OCI-LY1 (cell line): ENCODE measurements at regions not wholly inside any gene's neighbourhood (a gene's known extent, or its start where the extent isn't known, plus 50 kb on each side); places are given as distances from the start of the nearest gene placed in this dataset.

Experiments
- H2AFZ ChIP-seq: fragments of 200-600 bp; sonication (generic), shearing (Covaris generic); 2 replicates; pipeline ENCODE4 v1.6.0; 2014; ENCODE audit warnings: antibody characterized with exemption, mild to moderate bottlenecking, low read length
- H3F3A ChIP-seq: fragments of 200-600 bp; sonication (generic), shearing (Covaris generic); 2 replicates; pipeline ENCODE4 v1.6.0; 2014; ENCODE audit warnings: mild to moderate bottlenecking, antibody characterized with exemption, low read length, moderate library complexity; ENCODE audit not compliant: insufficient read depth
- H3K27ac ChIP-seq: fragments of 200-600 bp; sonication (generic); 2 replicates; pipeline ENCODE4 v1.5.1; 2014; ENCODE audit warnings: low read length, mixed run types, mild to moderate bottlenecking, low read depth; ENCODE audit not compliant: poor library complexity, severe bottlenecking
- H3K27me3 ChIP-seq: fragments of 200-600 bp; sonication (generic); 2 replicates; pipeline ENCODE4 v1.6.0; 2014; ENCODE audit warnings: antibody characterized with exemption, mild to moderate bottlenecking, low read length, moderate library complexity; ENCODE audit not compliant: insufficient read depth
- H3K36me3 ChIP-seq: fragments of 200-600 bp; sonication (generic); 2 replicates; pipeline ENCODE4 v1.6.1; 2014; ENCODE audit warnings: mild to moderate bottlenecking, antibody characterized with exemption, low read length, moderate library complexity, mixed read lengths; ENCODE audit not compliant: insufficient read depth
- H3K4me1 ChIP-seq: fragments of 200-600 bp; sonication (generic); 2 replicates; pipeline ENCODE4 v1.5.1; 2014; ENCODE audit warnings: mild to moderate bottlenecking, low read length, moderate library complexity; ENCODE audit not compliant: insufficient read depth, severe bottlenecking
- H3K4me2 ChIP-seq: fragments of 200-600 bp; sonication (generic), shearing (Covaris generic); 2 replicates; pipeline ENCODE4 v1.6.1; 2014; ENCODE audit warnings: low read length
- H3K4me3 ChIP-seq: fragments of 200-600 bp; sonication (generic); 2 replicates; pipeline ENCODE4 v1.5.1; 2014; ENCODE audit warnings: low read length, low read depth, mild to moderate bottlenecking, mixed read lengths; ENCODE audit not compliant: poor library complexity, severe bottlenecking
- H3K79me2 ChIP-seq: fragments of 200-600 bp; shearing (Covaris generic); 2 replicates; pipeline ENCODE4 v1.6.1; 2016; ENCODE audit warnings: mixed run types, low read length, mixed read lengths; ENCODE audit not compliant: insufficient read depth
- H3K9ac ChIP-seq: fragments of 200-600 bp; sonication (generic), shearing (Covaris generic); 2 replicates; pipeline ENCODE4 v1.6.1; 2014; ENCODE audit warnings: mild to moderate bottlenecking, low read length, mixed read lengths
- H3K9me2 ChIP-seq: fragments of 200-600 bp; sonication (generic), shearing (Covaris generic); 2 replicates; pipeline ENCODE4 v1.6.1; 2014; ENCODE audit warnings: low read depth, mild to moderate bottlenecking, low read length, mixed read lengths
- H3K9me3 ChIP-seq: fragments of 200-600 bp; shearing (Covaris generic); 2 replicates; pipeline ENCODE4 v1.6.1; 2014; ENCODE audit warnings: low read length, mixed read lengths
- H4K20me1 ChIP-seq: fragments of 200-600 bp; sonication (generic), shearing (Covaris generic); 2 replicates; pipeline ENCODE4 v1.6.0; 2016; ENCODE audit warnings: mild to moderate bottlenecking, low read length; ENCODE audit not compliant: insufficient read depth
- EZH2 ChIP-seq: fragments of 200-600 bp; sonication (generic), shearing (Covaris generic); IDR thresholded peaks from 2 replicates; pipeline ENCODE4 v1.8.0; 2017; ENCODE audit warnings: borderline replicate concordance, mixed run types, mild to moderate bottlenecking, antibody characterized with exemption, low read length, moderate library complexity, mixed read lengths
- TF ChIP-seq, protein P1 (sequence below): fragments of 200-600 bp; sonication (generic), shearing (Covaris generic); IDR thresholded peaks from 2 replicates; pipeline ENCODE4 v1.5.1; 2017; ENCODE audit warnings: mild to moderate bottlenecking, antibody characterized with exemption, low read length, moderate library complexity, mixed read lengths

DNA sequence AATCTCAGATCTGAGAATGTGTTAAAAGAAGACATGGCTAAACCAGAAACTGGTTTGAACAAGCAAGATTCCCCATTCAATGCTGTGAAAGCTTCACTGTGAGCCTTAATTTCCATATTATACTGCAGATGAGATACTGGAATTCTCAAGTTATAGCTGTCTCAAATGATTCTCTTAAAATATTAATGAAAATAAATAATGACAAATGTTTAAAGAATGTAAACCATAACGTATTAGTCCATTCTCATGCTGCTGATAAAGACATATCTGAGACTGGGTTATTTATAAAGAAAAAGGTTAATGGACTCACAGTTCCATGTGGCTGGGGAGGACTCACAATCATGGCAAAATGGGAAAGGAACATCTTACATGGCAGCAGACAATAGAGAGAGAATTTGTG, 667.8 kb downstream of the SLITRK1 start:
- H4K20me1 ChIP-seq, result no peaks in the 10 kb centered on the region
- H3K9me3 ChIP-seq, result no peaks in the 10 kb centered on the region
- H2AFZ ChIP-seq, result no peak overlapping the region
- no peak overlapping the region for H3K4me2 ChIP-seq
- H3K27me3 ChIP-seq, result no peaks in the 10 kb centered on the region
- no peaks in the 10 kb centered on the region for H3F3A ChIP-seq
- no peaks in the 10 kb centered on the region for H3K79me2 ChIP-seq
- H3K9me2 ChIP-seq, result no peaks in the 10 kb centered on the region
- H3K4me3 ChIP-seq, result no peak overlapping the region
- H3K4me1 ChIP-seq, result no peaks in the 10 kb centered on the region
- no peaks in the 10 kb centered on the region for H3K36me3 ChIP-seq
- no peak overlapping the region for H3K27ac ChIP-seq
- no peak for TF ChIP-seq EZH2
- TF ChIP-seq, protein P1, sequence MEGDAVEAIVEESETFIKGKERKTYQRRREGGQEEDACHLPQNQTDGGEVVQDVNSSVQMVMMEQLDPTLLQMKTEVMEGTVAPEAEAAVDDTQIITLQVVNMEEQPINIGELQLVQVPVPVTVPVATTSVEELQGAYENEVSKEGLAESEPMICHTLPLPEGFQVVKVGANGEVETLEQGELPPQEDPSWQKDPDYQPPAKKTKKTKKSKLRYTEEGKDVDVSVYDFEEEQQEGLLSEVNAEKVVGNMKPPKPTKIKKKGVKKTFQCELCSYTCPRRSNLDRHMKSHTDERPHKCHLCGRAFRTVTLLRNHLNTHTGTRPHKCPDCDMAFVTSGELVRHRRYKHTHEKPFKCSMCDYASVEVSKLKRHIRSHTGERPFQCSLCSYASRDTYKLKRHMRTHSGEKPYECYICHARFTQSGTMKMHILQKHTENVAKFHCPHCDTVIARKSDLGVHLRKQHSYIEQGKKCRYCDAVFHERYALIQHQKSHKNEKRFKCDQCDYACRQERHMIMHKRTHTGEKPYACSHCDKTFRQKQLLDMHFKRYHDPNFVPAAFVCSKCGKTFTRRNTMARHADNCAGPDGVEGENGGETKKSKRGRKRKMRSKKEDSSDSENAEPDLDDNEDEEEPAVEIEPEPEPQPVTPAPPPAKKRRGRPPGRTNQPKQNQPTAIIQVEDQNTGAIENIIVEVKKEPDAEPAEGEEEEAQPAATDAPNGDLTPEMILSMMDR, result no peak
- H3K9ac ChIP-seq, result no peak overlapping the region

DNA sequence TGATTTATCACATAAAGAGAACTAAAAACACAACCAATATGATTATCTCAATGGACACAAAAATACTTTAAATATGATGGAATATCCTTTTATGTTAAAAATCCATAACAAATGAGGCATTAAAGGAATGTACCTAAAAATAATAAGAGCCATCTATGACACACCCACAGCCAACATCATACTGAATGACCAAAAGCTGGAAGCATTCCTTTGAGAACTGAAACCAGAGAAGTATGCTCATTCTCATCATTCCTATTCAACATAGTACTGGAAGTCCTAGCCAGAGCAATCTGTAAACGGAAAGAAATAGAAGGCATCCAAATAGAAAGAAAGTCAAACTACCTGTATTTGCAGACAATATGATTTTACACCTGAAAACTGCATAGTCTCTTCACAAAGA, 671.0 kb downstream of the SLITRK1 start:
- no peaks in the 10 kb centered on the region for H3K9me2 ChIP-seq
- no peak overlapping the region for H3K27ac ChIP-seq
- TF ChIP-seq EZH2, result no peak
- TF ChIP-seq, protein P1, result no peak
- no peaks in the 10 kb centered on the region for H3K4me1 ChIP-seq
- H3K9me3 ChIP-seq, result no peaks in the 10 kb centered on the region
- H3F3A ChIP-seq, result no peaks in the 10 kb centered on the region
- H3K79me2 ChIP-seq, result no peaks in the 10 kb centered on the region
- no peak overlapping the region for H3K4me2 ChIP-seq
- no peaks in the 10 kb centered on the region for H3K27me3 ChIP-seq
- H4K20me1 ChIP-seq, result no peaks in the 10 kb centered on the region
- no peak overlapping the region for H3K4me3 ChIP-seq
- no peak overlapping the region for H2AFZ ChIP-seq
- no peak overlapping the region for H3K9ac ChIP-seq
- H3K36me3 ChIP-seq, result no peaks in the 10 kb centered on the region

DNA sequence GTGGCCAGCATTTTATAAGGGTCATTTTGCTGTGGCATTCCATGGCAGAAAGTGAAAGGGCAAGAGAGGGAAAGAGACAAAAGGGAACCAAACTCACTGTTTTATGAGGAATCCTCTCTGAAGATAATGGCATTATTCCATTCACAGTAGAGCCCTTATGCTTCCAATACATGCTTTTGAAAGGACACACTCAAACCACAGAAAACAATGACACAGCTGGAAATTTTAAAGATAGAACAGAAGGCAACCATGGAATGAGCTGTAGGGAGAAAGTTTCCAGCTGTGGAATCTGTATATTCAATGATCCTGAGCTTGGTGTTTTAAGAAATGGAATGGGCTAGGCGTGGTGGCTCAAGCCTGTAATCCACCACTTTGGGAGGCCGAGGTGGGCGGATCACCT, 677.4 kb downstream of the SLITRK1 start:
- no peaks in the 10 kb centered on the region for H3K36me3 ChIP-seq
- no peaks in the 10 kb centered on the region for H3F3A ChIP-seq
- no peaks in the 10 kb centered on the region for H3K27me3 ChIP-seq
- TF ChIP-seq EZH2, result no peak
- TF ChIP-seq, protein P1, result no peak
- H4K20me1 ChIP-seq, result no peaks in the 10 kb centered on the region
- no peaks in the 10 kb centered on the region for H3K9me2 ChIP-seq
- no peaks in the 10 kb centered on the region for H3K9me3 ChIP-seq
- no peak overlapping the region for H3K9ac ChIP-seq
- H3K79me2 ChIP-seq, result no peaks in the 10 kb centered on the region
- H3K27ac ChIP-seq, result no peak overlapping the region
- H3K4me1 ChIP-seq, result no peaks in the 10 kb centered on the region
- H2AFZ ChIP-seq, result no peak overlapping the region
- H3K4me2 ChIP-seq, result no peak overlapping the region
- H3K4me3 ChIP-seq, result no peak overlapping the region
